Cardiac muscle cell (in vitro differentiated cells and primary cell): ENCODE measurements at regions not wholly inside any gene's neighbourhood (a gene's known extent, or its start where the extent isn't known, plus 50 kb on each side); places are given as distances from the start of the nearest gene placed in this dataset.

Experiments used
- DNase-seq, 2 donors: peaks; one replicate each; pipeline versions ENCODE4 v3.0.0 to v3.0.0-alpha.2; 2010 to 2017; ENCODE audit warnings: low read depth in 1 of 2, low spot score in 1 of 2
- H3K27ac ChIP-seq: fragments of 200-600 bp; sonication (generic); 2 replicates; pipeline ENCODE4 v1.5.1; 2016
- H3K27me3 ChIP-seq: fragments of 200-600 bp; sonication (generic); 2 replicates; pipeline ENCODE4 v1.6.0; 2016; ENCODE audit warnings: control low read depth
- H3K36me3 ChIP-seq: fragments of 200-600 bp; sonication (generic); 2 replicates; pipeline ENCODE4 v1.5.1; 2016; ENCODE audit warnings: control low read depth
- H3K4me1 ChIP-seq: fragments of 200-600 bp; sonication (generic); 2 replicates; pipeline ENCODE4 v1.8.1; 2017; ENCODE audit warnings: low read depth, mild to moderate bottlenecking, mixed run types
- H3K4me3 ChIP-seq: fragments of 200-600 bp; sonication (generic); 2 replicates; pipeline ENCODE4 v1.5.1; 2016; ENCODE audit warnings: mild to moderate bottlenecking
- H3K9me3 ChIP-seq: fragments of 200-600 bp; sonication (generic); 2 replicates; pipeline ENCODE4 v1.5.1; 2017; ENCODE audit warnings: low read depth, mild to moderate bottlenecking, control low read depth
- TF ChIP-seq, protein P1 (sequence below): IDR thresholded peaks from 2 replicates; pipeline ENCODE4 v1.5.1; 2012; ENCODE audit warnings: low read depth, mild to moderate bottlenecking, low read length

DNA sequence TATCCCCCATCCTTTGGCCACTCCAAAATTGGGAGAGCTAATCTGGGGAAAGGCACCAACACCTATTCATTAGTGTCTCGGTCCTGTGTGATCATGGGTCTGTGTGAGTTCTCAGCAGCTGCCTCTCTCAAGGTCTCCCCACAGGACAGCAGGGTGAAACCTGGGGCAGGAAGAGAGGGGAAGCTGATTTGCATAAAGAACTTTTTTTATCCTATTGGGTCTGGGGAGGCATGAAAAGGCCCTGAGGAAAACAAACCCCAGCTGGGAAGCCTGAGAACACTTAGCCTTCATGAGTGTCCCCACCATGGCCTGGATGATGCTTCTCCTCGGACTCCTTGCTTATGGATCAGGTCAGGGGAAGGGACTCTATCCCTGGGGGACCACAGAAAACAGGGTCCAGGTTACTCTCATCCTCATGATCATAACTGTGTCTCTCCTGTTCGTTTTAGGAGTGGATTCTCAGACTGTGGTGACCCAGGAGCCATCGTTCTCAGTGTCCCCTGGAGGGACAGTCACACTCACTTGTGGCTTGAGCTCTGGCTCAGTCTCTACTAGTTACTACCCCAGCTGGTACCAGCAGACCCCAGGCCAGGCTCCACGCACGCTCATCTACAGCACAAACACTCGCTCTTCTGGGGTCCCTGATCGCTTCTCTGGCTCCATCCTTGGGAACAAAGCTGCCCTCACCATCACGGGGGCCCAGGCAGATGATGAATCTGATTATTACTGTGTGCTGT is 116.0 kb upstream of the TOP3B start:
- no peaks in the 10 kb centered on the region for H3K36me3 ChIP-seq
- H3K27ac ChIP-seq: no peak overlapping the region
- peaks cover 73% of the 10 kb centered on the region for H3K27me3 ChIP-seq
- DNase-seq: no peak
- no peaks in the 10 kb centered on the region for H3K4me1 ChIP-seq
- TF ChIP-seq, protein P1, sequence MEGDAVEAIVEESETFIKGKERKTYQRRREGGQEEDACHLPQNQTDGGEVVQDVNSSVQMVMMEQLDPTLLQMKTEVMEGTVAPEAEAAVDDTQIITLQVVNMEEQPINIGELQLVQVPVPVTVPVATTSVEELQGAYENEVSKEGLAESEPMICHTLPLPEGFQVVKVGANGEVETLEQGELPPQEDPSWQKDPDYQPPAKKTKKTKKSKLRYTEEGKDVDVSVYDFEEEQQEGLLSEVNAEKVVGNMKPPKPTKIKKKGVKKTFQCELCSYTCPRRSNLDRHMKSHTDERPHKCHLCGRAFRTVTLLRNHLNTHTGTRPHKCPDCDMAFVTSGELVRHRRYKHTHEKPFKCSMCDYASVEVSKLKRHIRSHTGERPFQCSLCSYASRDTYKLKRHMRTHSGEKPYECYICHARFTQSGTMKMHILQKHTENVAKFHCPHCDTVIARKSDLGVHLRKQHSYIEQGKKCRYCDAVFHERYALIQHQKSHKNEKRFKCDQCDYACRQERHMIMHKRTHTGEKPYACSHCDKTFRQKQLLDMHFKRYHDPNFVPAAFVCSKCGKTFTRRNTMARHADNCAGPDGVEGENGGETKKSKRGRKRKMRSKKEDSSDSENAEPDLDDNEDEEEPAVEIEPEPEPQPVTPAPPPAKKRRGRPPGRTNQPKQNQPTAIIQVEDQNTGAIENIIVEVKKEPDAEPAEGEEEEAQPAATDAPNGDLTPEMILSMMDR: no peak
- no peaks in the 10 kb centered on the region for H3K9me3 ChIP-seq
- no peak overlapping the region for H3K4me3 ChIP-seq

GRCh38 chr22:22097727-22098228 is 115.2 kb upstream of the TOP3B start:
- Histone ChIP-seq H3K4me1 (no peaks in the 10 kb centered on the region), H3K27me3 (peaks cover 75% of the 10 kb centered on the region), H3K4me3 (no peak overlapping the region)

GRCh38 chr22:22094921-22095320 is 112.3 kb upstream of the TOP3B start:
- no peak overlapping the region for H3K4me3 ChIP-seq
- TF ChIP-seq, protein P1: no peak
- H3K4me1 ChIP-seq: no peaks in the 10 kb centered on the region
- no peak for DNase-seq
- peaks cover 98% of the 10 kb centered on the region for H3K27me3 ChIP-seq
- H3K27ac ChIP-seq: no peak overlapping the region
- H3K9me3 ChIP-seq: no peaks in the 10 kb centered on the region
- no peaks in the 10 kb centered on the region for H3K36me3 ChIP-seq

More at GRCh38 chr22:22097727-22098228, 115.2 kb upstream of the TOP3B start:
- DNase-seq: no peak
- no peaks in the 10 kb centered on the region for H3K36me3 ChIP-seq
- no peak overlapping the region for H3K27ac ChIP-seq
- TF ChIP-seq, protein P1: no peak
- H3K9me3 ChIP-seq: no peaks in the 10 kb centered on the region

DNA sequence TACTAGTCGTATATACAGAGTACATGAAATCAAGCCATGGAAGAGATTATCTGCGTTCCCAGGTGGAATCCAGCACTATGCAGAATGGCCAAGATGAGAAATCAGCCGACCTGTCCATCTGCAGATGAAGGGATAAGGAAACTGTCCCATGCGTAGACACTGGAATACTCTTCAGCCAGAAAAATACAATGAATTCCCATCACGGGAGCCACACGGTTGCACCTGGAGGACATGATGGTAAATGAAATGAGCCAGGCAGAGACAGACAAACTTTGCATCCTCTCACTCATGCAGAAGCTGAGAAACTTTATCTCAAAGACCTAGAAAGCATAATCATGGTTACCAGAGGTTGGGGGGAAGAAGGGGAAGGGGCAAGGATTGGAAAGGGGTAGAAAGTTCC is 111.9 kb upstream of the TOP3B start:
- Histone ChIP-seq H3K4me1 (no peaks in the 10 kb centered on the region), H3K27me3 (peaks cover 99% of the 10 kb centered on the region), H3K27ac (no peak overlapping the region), H3K9me3 (no peaks in the 10 kb centered on the region), H3K4me3 (no peak overlapping the region), H3K36me3 (no peaks in the 10 kb centered on the region)
- no peak for DNase-seq
- TF ChIP-seq, protein P1: no peak

DNA sequence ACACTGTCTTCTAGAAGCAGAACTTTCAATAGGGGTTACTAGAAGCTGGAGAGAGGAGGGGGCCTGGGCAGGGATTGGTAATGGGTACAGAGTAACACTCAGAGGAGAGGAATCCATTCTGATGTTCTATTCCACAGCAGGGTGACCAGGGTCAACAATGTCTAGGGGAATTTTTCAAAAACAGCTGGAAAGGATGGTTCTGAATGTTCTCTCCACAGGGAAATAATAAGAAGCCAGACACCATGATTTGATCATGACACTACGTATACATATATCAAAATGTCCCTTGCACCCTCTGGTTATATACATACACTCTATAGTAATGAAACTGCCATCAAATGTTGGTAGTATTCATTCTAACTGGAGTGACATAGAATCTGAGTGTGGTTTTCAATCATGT is 111.2 kb upstream of the TOP3B start:
- no peak overlapping the region for H3K4me3 ChIP-seq
- no peak for DNase-seq
- no peaks in the 10 kb centered on the region for H3K36me3 ChIP-seq
- peaks cover 100% of the 10 kb centered on the region for H3K27me3 ChIP-seq
- no peak overlapping the region for H3K27ac ChIP-seq
- H3K4me1 ChIP-seq: no peaks in the 10 kb centered on the region
- TF ChIP-seq, protein P1: no peak
- no peaks in the 10 kb centered on the region for H3K9me3 ChIP-seq
